GM12864 (cell line): ENCODE measurements at regions not wholly inside any gene's neighbourhood (a gene's known extent, or its start where the extent isn't known, plus 50 kb on each side); places are given as distances from the start of the nearest gene placed in this dataset.

Source experiments
- DNase-seq: peaks from one replicate; pipeline ENCODE4 v3.0.0-alpha.2; 2011; ENCODE audit warnings: low read depth
- H3K4me3 ChIP-seq: 2 replicates; pipeline ENCODE4 v1.5.1; 2011; ENCODE audit warnings: mild to moderate bottlenecking, low read depth, low read length, control low read depth
- CTCF ChIP-seq: IDR thresholded peaks from 2 replicates; pipeline ENCODE4 v1.5.1; 2011; ENCODE audit warnings: low read depth, mild to moderate bottlenecking, moderate library complexity, low read length, control low read depth, inconsistent platforms; ENCODE audit errors: missing control alignments

DNA sequence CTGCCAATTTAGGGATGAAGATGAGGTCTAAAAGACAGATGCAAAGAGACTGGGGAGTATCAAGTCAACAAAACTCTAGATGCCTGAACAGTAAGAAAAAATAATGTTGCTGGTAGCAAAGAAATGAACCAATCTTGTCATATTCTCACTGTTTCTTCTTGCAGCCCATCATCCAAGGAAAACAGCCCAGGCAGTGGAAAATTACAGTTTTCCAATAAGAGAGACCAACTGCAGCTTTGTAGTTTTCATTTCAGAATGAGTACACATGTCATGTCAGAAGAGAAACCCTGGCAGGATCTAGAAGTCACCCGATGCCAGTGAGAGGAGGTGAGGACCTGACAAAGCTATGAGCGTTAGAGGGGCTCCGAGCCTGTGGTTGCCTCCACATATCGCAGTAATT, 500.4 kb upstream of the PSMD7 start:
- no peak for DNase-seq
- no peak overlapping the region for H3K4me3 ChIP-seq
- TF ChIP-seq CTCF, result no peak

- DNase-seq, result no peak
Measured at GRCh38 chr16:73794994-73795393, 501.6 kb upstream of the PSMD7 start.

DNA sequence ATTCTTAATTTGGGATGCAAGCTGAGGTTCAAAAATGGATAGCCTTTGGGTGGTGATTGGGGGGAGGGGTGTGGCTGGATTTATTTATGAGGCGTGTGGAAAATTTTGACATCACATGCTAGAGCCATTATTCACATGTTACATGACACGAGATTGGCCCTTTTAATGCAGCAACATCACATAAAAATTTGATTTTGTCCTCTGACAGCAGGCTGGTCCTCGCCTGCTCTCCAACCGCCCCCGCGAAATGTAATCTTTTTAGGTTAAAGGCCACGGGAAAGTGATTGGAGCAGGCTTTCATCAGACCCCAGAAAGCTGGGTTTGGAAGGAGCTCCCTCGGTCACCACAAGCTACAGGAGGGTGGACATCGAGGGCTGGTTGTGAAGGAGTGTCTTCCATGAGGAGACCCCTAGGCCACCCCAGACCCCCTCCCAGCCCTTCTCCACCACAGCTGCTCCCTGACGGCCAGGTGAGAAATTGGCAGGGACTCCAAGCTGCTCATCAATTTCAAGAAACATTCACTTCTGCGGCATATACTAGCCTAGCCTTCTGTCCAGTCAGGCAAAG, 502.7 kb upstream of the PSMD7 start:
- TF ChIP-seq CTCF, result no peak
- no peak for DNase-seq
- H3K4me3 ChIP-seq, result no peak overlapping the region

More at GRCh38 chr16:73794994-73795393, 501.6 kb upstream of the PSMD7 start:
- TF ChIP-seq CTCF, result no peak
- no peak overlapping the region for H3K4me3 ChIP-seq

DNA sequence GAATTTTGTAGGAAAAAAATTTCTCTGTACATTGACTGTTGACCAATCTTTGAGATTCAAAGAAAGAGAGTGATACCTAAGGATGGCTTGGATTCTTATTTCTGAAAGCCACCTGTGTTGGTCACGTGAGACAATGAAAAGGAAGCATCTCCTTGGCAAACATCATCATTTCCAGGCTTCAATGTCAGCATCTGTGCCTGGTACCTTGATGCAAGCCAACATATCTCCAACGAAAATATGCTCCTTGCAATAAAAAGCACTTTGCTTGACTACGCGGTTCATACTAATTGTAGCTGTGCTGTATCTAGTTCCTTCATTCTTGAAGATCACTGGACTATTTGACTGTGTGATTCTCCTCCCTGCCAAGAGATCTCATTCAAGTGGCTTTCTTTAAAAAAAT, 503.4 kb upstream of the PSMD7 start:
- no peak overlapping the region for H3K4me3 ChIP-seq
- no peak for DNase-seq
- TF ChIP-seq CTCF, result no peak

GRCh38 chr16:73792199-73793020, 504.2 kb upstream of the PSMD7 start:
- no peak overlapping the region for H3K4me3 ChIP-seq
- no peak for TF ChIP-seq CTCF
- no peak for DNase-seq

DNA sequence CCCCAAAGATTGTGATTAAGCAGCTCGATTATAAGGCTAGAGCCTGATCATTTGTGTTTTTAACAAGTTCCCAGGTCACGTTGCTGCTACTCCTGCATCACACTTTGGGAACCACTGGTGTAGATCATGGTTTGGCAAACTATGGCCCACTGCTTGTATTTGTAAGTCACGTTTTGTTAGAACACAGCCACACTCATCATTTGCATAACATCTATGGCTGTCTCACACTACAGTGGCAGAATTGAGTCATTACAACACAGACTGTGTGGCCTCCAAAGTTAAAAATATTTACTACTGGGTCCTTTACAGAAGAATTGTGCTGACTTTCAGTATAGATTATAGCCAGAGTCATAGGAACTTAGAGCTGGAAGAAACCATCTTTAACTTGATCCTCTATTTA, 515.3 kb upstream of the PSMD7 start:
- DNase-seq, result no peak
- no peak overlapping the region for H3K4me3 ChIP-seq
- TF ChIP-seq CTCF, result no peak

GRCh38 chr16:73778887-73779286, 517.7 kb upstream of the PSMD7 start:
- no peak overlapping the region for H3K4me3 ChIP-seq
- no peak for TF ChIP-seq CTCF
- DNase-seq, result no peak
